SK-N-SH (cell line): ENCODE measurements at regions not wholly inside any gene's neighbourhood (a gene's known extent, or its start where the extent isn't known, plus 50 kb on each side); places are given as distances from the start of the nearest gene placed in this dataset.
"Not testable (repeated sequence)": the region's sequence is repeated elsewhere in the genome, so short reads cannot be mapped to it uniquely, and the experiment has no call there.

Source experiments
- CTCF ChIA-PET: fragments of 300-600, 350-600 bp; formaldehyde crosslinking; extraction: SDS; loops from one replicate; lab custom pipeline; 2021; lab: Yijun Ruan, JAX
- POLR2A ChIA-PET: fragments of 350-600 bp; sonication (Branson Sonifier 250); formaldehyde crosslinking; extraction: SDS; loops from one replicate; lab custom pipeline; 2020; ENCODE audit warnings: antibody characterized with exemption, inconsistent platforms; lab: Yijun Ruan, JAX
- DNase-seq: peaks from one replicate; pipeline ENCODE4 v3.0.0; 2012
- H2AFZ ChIP-seq: fragments of 200-600 bp; sonication (generic); 2 replicates; pipeline ENCODE4 v1.8.1; 2016; ENCODE audit warnings: antibody characterized with exemption, mild to moderate bottlenecking, low read depth
- H3F3A ChIP-seq: fragments of 200-600 bp; sonication (generic); replicated peaks from 2 replicates; pipeline ENCODE3; 2016; ENCODE audit warnings: antibody characterized with exemption, mild to moderate bottlenecking; ENCODE audit not compliant: insufficient read depth
- H3K27ac ChIP-seq, 2 experiments: fragments of 200-500 bp in 1 of 2; fragments of 200-600 bp in 1 of 2; sonication (Bioruptor generic) in 1 of 2; sonication (generic), shearing (Covaris generic) in 1 of 2; 2 replicates each; pipeline versions ENCODE4 v1.5.1 to v1.6.1; 2014 to 2016; ENCODE audit warnings: low read depth in 2 of 2, inconsistent platforms in 1 of 2, low read length in 1 of 2, mild to moderate bottlenecking in 1 of 2, mixed read lengths in 1 of 2
- H3K27me3 ChIP-seq: fragments of 200-600 bp; sonication (generic), shearing (Covaris generic); 2 replicates; pipeline ENCODE4 v1.6.1; 2016; ENCODE audit warnings: mixed run types; ENCODE audit not compliant: insufficient read depth
- H3K36me3 ChIP-seq, 2 experiments: fragments of 200-500 bp in 1 of 2; fragments of 200-600 bp in 1 of 2; sonication (Bioruptor generic) in 1 of 2; sonication (generic) in 1 of 2; replicated peaks in 1 of 2; 2 replicates each; pipeline versions ENCODE3 to v1.5.1; 2014 to 2016; ENCODE audit warnings: low read length in 1 of 2, mild to moderate bottlenecking in 1 of 2; ENCODE audit not compliant: insufficient read depth in 2 of 2, control insufficient read depth in 1 of 2
- H3K4me1 ChIP-seq, 2 experiments: fragments of 200-500 bp in 1 of 2; fragments of 200-600 bp in 1 of 2; sonication (Bioruptor generic) in 1 of 2; sonication (generic), shearing (Covaris generic) in 1 of 2; 2 replicates each; pipeline versions ENCODE4 v1.5.1 to v1.6.1; 2014 to 2016; ENCODE audit warnings: low read depth in 1 of 2, low read length in 1 of 2, mixed run types in 1 of 2; ENCODE audit not compliant: insufficient read depth in 2 of 2, control insufficient read depth in 1 of 2
- H3K4me2 ChIP-seq: fragments of 200-600 bp; sonication (generic), shearing (Covaris generic); 2 replicates; pipeline ENCODE4 v1.6.1; 2017; ENCODE audit warnings: mixed run types
- H3K4me3 ChIP-seq, 2 experiments: fragments of 200-500 bp in 1 of 2; fragments of 200-600 bp in 1 of 2; sonication (Bioruptor generic) in 1 of 2; sonication (generic), shearing (Covaris generic) in 1 of 2; 2 replicates each; pipeline versions ENCODE4 v1.5.1 to v1.8.1; 2014 to 2016; ENCODE audit warnings: low read depth in 2 of 2, inconsistent platforms in 1 of 2, low read length in 1 of 2, mild to moderate bottlenecking in 1 of 2, mixed read lengths in 1 of 2, moderate library complexity in 1 of 2
- H3K79me2 ChIP-seq: fragments of 200-600 bp; sonication (generic); 2 replicates; pipeline ENCODE4 v1.8.1; 2017; ENCODE audit warnings: mild to moderate bottlenecking; ENCODE audit not compliant: insufficient read depth
- H3K9ac ChIP-seq: fragments of 200-600 bp; sonication (generic); 2 replicates; pipeline ENCODE4 v1.6.1; 2017; ENCODE audit warnings: mixed run types
- H3K9me2 ChIP-seq: fragments of 200-600 bp; sonication (generic); 2 replicates; pipeline ENCODE4 v1.6.1; 2017; ENCODE audit warnings: mixed run types
- H3K9me3 ChIP-seq: fragments of 200-600 bp; sonication (generic); 2 replicates; pipeline ENCODE4 v1.6.1; 2017; ENCODE audit warnings: mixed run types, mild to moderate bottlenecking, moderate library complexity
- H4K20me1 ChIP-seq: fragments of 200-600 bp; sonication (generic); 2 replicates; pipeline ENCODE4 v1.6.1; 2017; ENCODE audit warnings: mild to moderate bottlenecking, mixed run types; ENCODE audit not compliant: insufficient read depth
- GATA2 ChIP-seq: sonication (generic); formaldehyde crosslinking; IDR thresholded peaks from 2 replicates; pipeline ENCODE4 v1.5.0; 2020; ENCODE audit warnings: mild to moderate bottlenecking, missing genetic modification reagents
- JUND ChIP-seq: IDR thresholded peaks from 2 replicates; pipeline ENCODE4 v1.4.0; 2012
- MAX ChIP-seq: IDR thresholded peaks from 2 replicates; pipeline ENCODE4 v1.4.0; 2012; ENCODE audit warnings: low read depth
- MXI1 ChIP-seq: IDR thresholded peaks from 2 replicates; pipeline ENCODE4 v1.6.1; 2012; ENCODE audit warnings: mild to moderate bottlenecking, low read depth, low read length, improper control_type of control experiment
- NFIC ChIP-seq: IDR thresholded peaks from 2 replicates; pipeline ENCODE4 v1.4.0; 2012; ENCODE audit warnings: borderline replicate concordance
- NRF1 ChIP-seq: IDR thresholded peaks from 2 replicates; pipeline ENCODE4 v1.6.1; 2012; ENCODE audit warnings: low read depth, mild to moderate bottlenecking, low read length
- RAD21 ChIP-seq: IDR thresholded peaks from 2 replicates; pipeline ENCODE4 v1.6.1; 2012; ENCODE audit warnings: mild to moderate bottlenecking, low read length
- RFX5 ChIP-seq: IDR thresholded peaks from 2 replicates; pipeline ENCODE4 v1.6.1; 2012; ENCODE audit warnings: mild to moderate bottlenecking, improper control_type of control experiment, low read length
- TCF12 ChIP-seq: IDR thresholded peaks from 2 replicates; pipeline ENCODE4 v1.4.0; 2012
- USF2 ChIP-seq: fragments of 150-350 bp; IDR thresholded peaks from 2 replicates; pipeline ENCODE4 v1.6.1; 2017; ENCODE audit warnings: antibody characterized with exemption, low read length, low read depth, borderline replicate concordance
- YY1 ChIP-seq: IDR thresholded peaks from 2 replicates; pipeline ENCODE4 v1.4.0; 2012; ENCODE audit warnings: low read depth, mild to moderate bottlenecking
- WGBS: methylation state at CpG from one replicate; pipeline ENCODE4 v1.1.6; 2017; ENCODE audit warnings: low lambda C conversion rate; 5-methylcytosine and 5-hydroxymethylcytosine counted together
- TF ChIP-seq, protein P1 (sequence below): IDR thresholded peaks from 2 replicates; pipeline ENCODE4; 2012

DNA sequence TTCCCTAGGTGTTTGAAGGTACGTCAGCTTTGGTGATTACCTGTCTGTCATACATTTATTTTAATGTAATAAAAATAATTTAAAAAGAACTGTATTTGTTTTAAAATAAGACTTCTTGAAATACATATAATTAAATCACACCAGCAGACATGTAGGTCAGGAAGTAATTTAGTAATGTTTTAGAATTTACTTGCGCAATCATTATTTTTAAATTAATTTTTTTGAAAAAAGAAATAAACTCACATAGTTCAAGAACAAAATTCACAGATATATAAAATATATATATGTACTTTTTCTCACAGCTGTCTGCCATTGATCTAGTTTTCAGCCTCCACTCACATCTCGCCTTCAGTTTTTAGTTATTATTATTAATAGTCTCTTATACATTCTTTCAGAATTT is 875.9 kb downstream of the TTLL7 start:
- Histone ChIP-seq H3K4me3 (no peak overlapping the region), H4K20me1 (no peaks in the 10 kb centered on the region), H3K9me2 (no peaks in the 10 kb centered on the region), H3F3A (no peaks in the 10 kb centered on the region), H3K9ac (no peak overlapping the region), H3K4me2 (no peak overlapping the region), H2AFZ (no peak overlapping the region), H3K27me3 (no peaks in the 10 kb centered on the region), H3K79me2 (no peaks in the 10 kb centered on the region), H3K9me3 (no peaks in the 10 kb centered on the region), H3K27ac (no peak overlapping the region), H3K36me3 (no peaks in the 10 kb centered on the region), H3K4me1 (no peaks in the 10 kb centered on the region)
- no peak for TF ChIP-seq RFX5
- TF ChIP-seq JUND = no peak
- no peak for TF ChIP-seq MAX
- TF ChIP-seq YY1 = no peak
- TF ChIP-seq, protein P1, sequence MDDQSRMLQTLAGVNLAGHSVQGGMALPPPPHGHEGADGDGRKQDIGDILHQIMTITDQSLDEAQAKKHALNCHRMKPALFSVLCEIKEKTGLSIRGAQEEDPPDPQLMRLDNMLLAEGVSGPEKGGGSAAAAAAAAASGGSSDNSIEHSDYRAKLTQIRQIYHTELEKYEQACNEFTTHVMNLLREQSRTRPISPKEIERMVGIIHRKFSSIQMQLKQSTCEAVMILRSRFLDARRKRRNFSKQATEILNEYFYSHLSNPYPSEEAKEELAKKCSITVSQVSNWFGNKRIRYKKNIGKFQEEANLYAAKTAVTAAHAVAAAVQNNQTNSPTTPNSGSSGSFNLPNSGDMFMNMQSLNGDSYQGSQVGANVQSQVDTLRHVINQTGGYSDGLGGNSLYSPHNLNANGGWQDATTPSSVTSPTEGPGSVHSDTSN = no peak
- no peak for TF ChIP-seq GATA2 (CRISPR knock-in tag)
- no peak for TF ChIP-seq RAD21
- TF ChIP-seq MXI1 = no peak
- no peak for TF ChIP-seq NRF1
- no peak for DNase-seq
- POLR2A ChIA-PET = no interaction called here
- CTCF ChIA-PET = no interaction called here
- WGBS = 87% methylated on average over 3 of the region's 3 CpGs

DNA sequence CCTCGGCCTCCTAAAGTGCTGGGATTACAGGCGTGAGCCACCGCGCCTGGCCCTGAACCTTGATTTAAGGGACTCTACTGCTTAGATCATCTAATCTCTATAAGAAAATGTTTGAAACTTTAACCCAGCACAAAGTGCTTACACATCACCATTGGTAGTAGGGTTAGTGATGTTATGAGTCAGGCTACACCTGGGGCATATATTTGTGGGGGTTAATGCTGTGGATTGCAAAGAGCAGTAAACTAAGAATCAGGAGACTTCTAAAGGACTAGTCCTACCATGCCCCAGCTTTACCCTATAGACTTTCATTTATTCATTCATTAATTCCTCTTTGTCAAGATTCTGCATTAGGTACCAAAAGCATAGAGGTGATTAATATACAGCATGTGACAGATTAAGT is 880.5 kb downstream of the TTLL7 start:
- no peaks in the 10 kb centered on the region for H3K79me2 ChIP-seq
- no peak overlapping the region for H3K4me2 ChIP-seq
- POLR2A ChIA-PET = no interaction called here
- no peaks in the 10 kb centered on the region for H3K27me3 ChIP-seq
- no peaks in the 10 kb centered on the region for H3K9me3 ChIP-seq
- DNase-seq = no peak
- H3K9ac ChIP-seq = no peak overlapping the region
- TF ChIP-seq TCF12 = no peak
- no peak for TF ChIP-seq NFIC
- TF ChIP-seq USF2 = no peak
- no peaks in the 10 kb centered on the region for H3K4me1 ChIP-seq
- no peak overlapping the region for H3K27ac ChIP-seq
- CTCF ChIA-PET = no interaction called here
- 95% methylated on average over 4 of the region's 4 CpGs for WGBS
- no peak overlapping the region for H2AFZ ChIP-seq
- no peaks in the 10 kb centered on the region for H3K36me3 ChIP-seq
- H4K20me1 ChIP-seq = no peaks in the 10 kb centered on the region
- no peaks in the 10 kb centered on the region for H3F3A ChIP-seq
- H3K9me2 ChIP-seq = no peaks in the 10 kb centered on the region
- H3K4me3 ChIP-seq = no peak overlapping the region

DNA sequence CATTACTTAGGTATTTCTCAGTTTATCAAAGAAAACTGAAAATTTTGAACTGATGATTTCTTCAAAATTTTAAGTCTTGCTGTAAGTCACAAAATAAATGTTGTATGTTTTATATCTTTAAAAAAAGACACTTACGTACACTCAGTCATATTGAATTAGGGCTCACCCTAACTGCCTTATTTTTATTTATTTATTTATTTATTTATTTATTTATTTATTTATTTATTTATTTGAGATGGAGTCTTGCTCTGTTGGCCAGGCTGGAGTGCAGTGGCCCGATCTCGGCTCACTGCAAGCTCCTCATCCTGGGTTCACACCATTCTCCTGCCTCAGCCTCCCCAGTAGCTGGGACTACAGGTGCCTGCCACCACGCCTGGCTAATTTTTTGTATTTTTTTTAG is 881.9 kb downstream of the TTLL7 start:
- H3K4me3 ChIP-seq, H3K9me3 ChIP-seq, H3K4me1 ChIP-seq, H3K9me2 ChIP-seq, H3K4me2 ChIP-seq, H3K9ac ChIP-seq, CTCF ChIA-PET, H3K27ac ChIP-seq, H3K36me3 ChIP-seq, H3K79me2 ChIP-seq, H3F3A ChIP-seq, H2AFZ ChIP-seq, DNase-seq, POLR2A ChIA-PET, H3K27me3 ChIP-seq, H4K20me1 ChIP-seq: not testable (repeated sequence)
- WGBS = 87% methylated on average over 4 of the region's 4 CpGs
